GM12878 (cell line): ENCODE measurements at regions not wholly inside any gene's neighbourhood (a gene's known extent, or its start where the extent isn't known, plus 50 kb on each side); places are given as distances from the start of the nearest gene placed in this dataset.

Experiments
- ATAC-seq: fragments of 200-7000 bp; cut with Tn5 transposase; 3 replicates; pipeline ENCODE4 v1.9.1; 2020; ENCODE audit warnings: mild to moderate bottlenecking, moderate library complexity
- BruUV-seq: library from RNA; stranded (reverse); fragments of 400-500 nt; replicated peaks from 2 replicates; lab custom pipeline; 2021; lab: Mats Ljungman, UMichigan
- CTCF ChIA-PET: fragments of 300-600 bp; sonication (Branson Sonifier 250); formaldehyde crosslinking; extraction: SDS; loops from one replicate; lab custom pipeline; 2021; ENCODE audit warnings: inconsistent platforms; lab: Yijun Ruan, JAX
- POLR2A ChIA-PET: fragments of 350-600 bp; formaldehyde crosslinking; extraction: SDS; loops from one replicate; lab custom pipeline; 2021; ENCODE audit warnings: inconsistent platforms; lab: Charles Lee
- RAD21 ChIA-PET: fragments of 300-600 bp; sonication (Branson Sonifier 250); formaldehyde crosslinking; loops from one replicate; lab custom pipeline; 2023; ENCODE audit warnings: antibody characterized with exemption; ENCODE audit not compliant: unreplicated experiment; lab: Charles Lee
- SMC1A ChIA-PET: fragments of 300-600 bp; sonication (Branson Sonifier 250); formaldehyde crosslinking; loops from one replicate; lab custom pipeline; 2023; ENCODE audit not compliant: unreplicated experiment, uncharacterized antibody; lab: Charles Lee
- DNase-seq: peaks from one replicate; pipeline ENCODE4 v3.0.0-alpha.2; 2011; ENCODE audit warnings: low read depth, low spot score
- FAIRE-seq: peaks from 3 replicates; lab custom pipeline; 2011; peaks lifted over from hg19 to GRCh38; lab: Jason Lieb, UNC
- H2AFZ ChIP-seq: 2 replicates; pipeline ENCODE4 v1.6.0; 2011; ENCODE audit warnings: low read depth, low read length, control low read depth; ENCODE audit not compliant: control insufficient read depth
- H3K27ac ChIP-seq: 2 replicates; pipeline ENCODE4 v1.5.1; 2011; ENCODE audit warnings: control low read depth; ENCODE audit not compliant: control insufficient read depth, insufficient read depth
- H3K27me3 ChIP-seq, 2 experiments: replicated peaks in 1 of 2; 2 replicates each; pipeline versions ENCODE4 v1.6.0 to v1.6.1; 2011; ENCODE audit warnings: low read length in 1 of 2; ENCODE audit not compliant: control insufficient read depth in 2 of 2, insufficient read depth in 2 of 2
- H3K36me3 ChIP-seq, 2 experiments: 2 replicates each; pipeline ENCODE4 v1.5.1; 2011; ENCODE audit warnings: low read length in 1 of 2; ENCODE audit not compliant: control insufficient read depth in 2 of 2, insufficient read depth in 2 of 2
- H3K4me1 ChIP-seq: 2 replicates; pipeline ENCODE4 v1.6.1; 2011; ENCODE audit warnings: mild to moderate bottlenecking, low read length, moderate library complexity, mixed read lengths; ENCODE audit not compliant: control insufficient read depth, insufficient read depth
- H3K4me2 ChIP-seq: 2 replicates; pipeline ENCODE4 v1.6.0; 2011; ENCODE audit warnings: control low read depth; ENCODE audit not compliant: control insufficient read depth, insufficient read depth
- H3K4me3 ChIP-seq: fragments of 200-600 bp; sonication (generic); 2 replicates; pipeline ENCODE4 v1.5.1; 2016
- H3K79me2 ChIP-seq: 2 replicates; pipeline ENCODE4 v1.6.0; 2011; ENCODE audit warnings: low read length; ENCODE audit not compliant: control insufficient read depth, insufficient read depth
- H3K9ac ChIP-seq: 2 replicates; pipeline ENCODE4 v1.8.0; 2011; ENCODE audit warnings: low read length, control low read depth, mixed read lengths; ENCODE audit not compliant: control insufficient read depth, insufficient read depth
- H3K9me3 ChIP-seq: replicated peaks from 3 replicates; pipeline ENCODE4 v1.5.1; 2011; ENCODE audit warnings: mild to moderate bottlenecking, low read length; ENCODE audit not compliant: control insufficient read depth, insufficient read depth
- H4K20me1 ChIP-seq: 2 replicates; pipeline ENCODE4 v1.6.0; 2011; ENCODE audit not compliant: control insufficient read depth, insufficient read depth
- ASH2L ChIP-seq: fragments of 300-600, 200-600 bp; sonication (generic); IDR thresholded peaks from 2 replicates; pipeline ENCODE4 v1.6.1; 2017; ENCODE audit warnings: low read depth, mild to moderate bottlenecking, borderline replicate concordance
- BACH1 ChIP-seq: fragments of 450-650 bp; IDR thresholded peaks from 2 replicates; pipeline ENCODE4 v1.6.1; 2017; ENCODE audit warnings: mild to moderate bottlenecking, borderline replicate concordance
- BRCA1 ChIP-seq: IDR thresholded peaks from 2 replicates; pipeline ENCODE4 v1.6.1; 2011; ENCODE audit warnings: low read depth, low read length, improper control_type of control experiment
- CHD4 ChIP-seq: fragments of 200-600 bp; sonication (generic); IDR thresholded peaks from 2 replicates; pipeline ENCODE4 v1.6.1; 2016; ENCODE audit warnings: mild to moderate bottlenecking
- CREB1 ChIP-seq: IDR thresholded peaks from 2 replicates; pipeline ENCODE4 v1.6.1; 2012; ENCODE audit warnings: low read depth, mild to moderate bottlenecking, inconsistent platforms
- ETV6 ChIP-seq, 2 experiments: fragments of 450-650 bp in 1 of 2; IDR thresholded peaks in 1 of 2; conservative IDR thresholded peaks in 1 of 2; 2 replicates each; pipeline ENCODE4 v1.6.1; 2014; ENCODE audit warnings: antibody characterized with exemption in 1 of 2, borderline replicate concordance in 1 of 2, low read depth in 1 of 2, mild to moderate bottlenecking in 1 of 2, moderate library complexity in 1 of 2
- MTA3 ChIP-seq: IDR thresholded peaks from 2 replicates; pipeline ENCODE4 v1.6.1; 2012; ENCODE audit warnings: low read length, inconsistent platforms, borderline replicate concordance
- NKRF ChIP-seq: fragments of 450-650 bp; conservative IDR thresholded peaks from 2 replicates; pipeline ENCODE4 v1.6.1; 2017; ENCODE audit warnings: mild to moderate bottlenecking, moderate library complexity
- PBX3 ChIP-seq: IDR thresholded peaks from 2 replicates; pipeline ENCODE4 v1.6.1; 2011; ENCODE audit warnings: mild to moderate bottlenecking, low read depth, low read length, moderate library complexity; ENCODE audit not compliant: insufficient replicate concordance
- PML ChIP-seq: IDR thresholded peaks from 2 replicates; pipeline ENCODE4 v1.6.1; 2012; ENCODE audit warnings: low read length, inconsistent platforms
- RCOR1 ChIP-seq: conservative IDR thresholded peaks from 2 replicates; pipeline ENCODE4 v1.6.1; 2012; ENCODE audit warnings: low read depth, low read length, improper control_type of control experiment
- RELA ChIP-seq: fragments of 450-650 bp; IDR thresholded peaks from 2 replicates; pipeline ENCODE4 v1.8.0; 2014; ENCODE audit warnings: borderline replicate concordance; ENCODE audit not compliant: partially characterized antibody
- RFX5 ChIP-seq: IDR thresholded peaks from 2 replicates; pipeline ENCODE4 v1.6.1; 2011; ENCODE audit warnings: low read depth, low read length, improper control_type of control experiment
- SMC3 ChIP-seq: IDR thresholded peaks from 2 replicates; pipeline ENCODE4 v1.6.1; 2011; ENCODE audit warnings: low read length, improper control_type of control experiment, borderline replicate concordance
- SPI1 ChIP-seq: IDR thresholded peaks from 2 replicates; pipeline ENCODE4 v1.6.1; 2011; ENCODE audit warnings: low read depth, mild to moderate bottlenecking, low read length, moderate library complexity, borderline replicate concordance; ENCODE audit not compliant: insufficient read depth
- SREBF2 ChIP-seq: IDR thresholded peaks from 2 replicates; pipeline ENCODE4 v1.6.1; 2012; ENCODE audit warnings: mild to moderate bottlenecking, low read length
- ZBED1 ChIP-seq: IDR thresholded peaks from 2 replicates; pipeline ENCODE4 v1.6.1; 2016; ENCODE audit warnings: borderline replicate concordance
- WGBS: methylation state at CpG from one replicate; pipeline ENCODE4 v1.1.6; 2016; ENCODE audit warnings: low lambda C conversion rate; ENCODE audit not compliant: insufficient replicate concordance, insufficient coverage; ENCODE audit errors: missing lambda C conversion rate; 5-methylcytosine and 5-hydroxymethylcytosine counted together
- in situ Hi-C: fragments of 300-500 bp; cut with MboI; formaldehyde crosslinking; loops from 9 replicates; pipeline ENCODE4 v1.14.3; 2018; ENCODE audit warnings: mixed read lengths
- intact Hi-C: fragments of 100-400 bp; cut with micrococcal nuclease; formaldehyde crosslinking; loops from one replicate; pipeline ENCODE4 v1.14.2; 2022; ENCODE audit not compliant: unreplicated experiment

- TF ChIP-seq ZBED1 (no peak), RFX5 (no peak), BRCA1 (no peak), SMC3 (no peak), CHD4 (no peak), SREBF2 (no peak), ETV6 (conservative IDR thresholded peaks at IDR 0.05 in 1 of 2, IDR thresholded peaks at IDR 0.05 in 1 of 2; ENCODE audit: borderline replicate concordance in 1 of 2, low read depth in 1 of 2) (no peak)
Observed at GRCh38 chr4:132284910-132285426, 864.1 kb upstream of the PCDH10 start (continued).

- ChIA-PET SMC1A (interaction anchor here (1.1 kb wide), 1 partner anchor 16 kb away, joined by 3 read pairs; no protein-coding TSS in a partner anchor), POLR2A (no interaction called here), CTCF (no interaction called here), RAD21 (no interaction called here)
- Histone ChIP-seq H3K4me2 (no peak overlapping the region), H3K36me3 (no peaks in the 10 kb centered on the region), H3K4me1 (no peaks in the 10 kb centered on the region), H3K4me3 (no peak overlapping the region), H3K9me3 (no peaks in the 10 kb centered on the region), H4K20me1 (no peaks in the 10 kb centered on the region), H3K9ac (no peak overlapping the region), H3K27me3 (no peaks in the 10 kb centered on the region), H3K27ac (no peak overlapping the region), H3K79me2 (no peaks in the 10 kb centered on the region), H2AFZ (no peak overlapping the region)
- DNase-seq (no peak), FAIRE-seq (no peak), ATAC-seq (no peak)
- no TSS peak for BruUV-seq
- WGBS, result 0% methylated on average over 1 of the region's 1 CpG
- intact Hi-C loops (no loop called here), in situ Hi-C loops (no loop called here)
- TF ChIP-seq SPI1 (no peak), MTA3 (no peak), NKRF (no peak), CREB1 (no peak), BACH1 (no peak), RCOR1 (no peak), PBX3 (no peak), PML (no peak), ASH2L (no peak), RELA (no peak)
Observed at GRCh38 chr4:132297346-132297745, 851.7 kb upstream of the PCDH10 start.
